HG02938 (cell line): ENCODE measurements at regions not wholly inside any gene's neighbourhood (a gene's known extent, or its start where the extent isn't known, plus 50 kb on each side); places are given as distances from the start of the nearest gene placed in this dataset.

Experiments used
- ATAC-seq: cut with Tn5 transposase; IDR thresholded peaks from one replicate; pipeline ENCODE4 v1.9.1; 2021; ENCODE audit warnings: mild to moderate bottlenecking, moderate library complexity; ENCODE audit not compliant: unreplicated experiment

GRCh38 chr3:117691526-117691925 is 981.9 kb downstream of the TUSC7 start:
- no peak for ATAC-seq

GRCh38 chr3:117692416-117692995 is 982.9 kb downstream of the TUSC7 start:
- ATAC-seq = no peak

GRCh38 chr3:117695321-117695720 is 985.7 kb downstream of the TUSC7 start:
- ATAC-seq = no peak

- ATAC-seq = no peak
These were observed 986.5 kb downstream of the TUSC7 start for GRCh38 chr3:117695871-117696645.

GRCh38 chr3:117696851-117697407 is 987.4 kb downstream of the TUSC7 start:
- ATAC-seq = no peak

- ATAC-seq = no peak
These were observed 989.5 kb downstream of the TUSC7 start for GRCh38 chr3:117699058-117699457.

GRCh38 chr3:117700573-117701360 is 991.2 kb downstream of the TUSC7 start:
- ATAC-seq = no peak

GRCh38 chr3:117705011-117705410 is 995.4 kb downstream of the TUSC7 start:
- ATAC-seq = no peak

GRCh38 chr3:117706037-117706436 is 996.5 kb downstream of the TUSC7 start:
- ATAC-seq = no peak

GRCh38 chr3:117706756-117707155 is 997.2 kb downstream of the TUSC7 start:
- ATAC-seq = no peak

- ATAC-seq = no peak
These were observed 999.0 kb downstream of the TUSC7 start for GRCh38 chr3:117708601-117709000.

GRCh38 chr3:117709108-117709507 is 999.5 kb downstream of the TUSC7 start:
- ATAC-seq = no peak

- no peak for ATAC-seq
These were observed 1000.9 kb downstream of the TUSC7 start for GRCh38 chr3:117710501-117710900.

GRCh38 chr3:117719316-117719926 is 1009.8 kb downstream of the TUSC7 start:
- peak; percentile 60 for ATAC-seq

- no peak for ATAC-seq
These were observed 1012.3 kb downstream of the TUSC7 start for GRCh38 chr3:117721866-117722265.

GRCh38 chr3:117722856-117723255 is 1013.3 kb downstream of the TUSC7 start:
- ATAC-seq = peak; percentile 75

GRCh38 chr3:117723825-117724224 is 1014.2 kb downstream of the TUSC7 start:
- no peak for ATAC-seq

GRCh38 chr3:117725314-117725713 is 1015.7 kb downstream of the TUSC7 start:
- no peak for ATAC-seq

- no peak for ATAC-seq
These were observed 1017.2 kb downstream of the TUSC7 start for GRCh38 chr3:117726776-117727175.

- no peak for ATAC-seq
These were observed 1018.6 kb downstream of the TUSC7 start for GRCh38 chr3:117728226-117728625.

- no peak for ATAC-seq
These were observed 1024.9 kb downstream of the TUSC7 start for GRCh38 chr3:117734496-117734895.
